ENCODE measurements at regions not wholly inside any gene's neighbourhood (a gene's known extent, or its start where the extent isn't known, plus 50 kb on each side); places are given as distances from the start of the nearest gene placed in this dataset.

- H3K4me3 ChIP-seq (ENCODE audit: control insufficient read depth, low read depth, low read length): no peak overlapping the region
- no peak for TF ChIP-seq CTCF (conservative IDR thresholded peaks at IDR 0.05; ENCODE audit: control insufficient read depth, insufficient read depth, low read depth, low read length)
- no peak for DNase-seq (ENCODE audit: low read depth)
Observed at GRCh38 chr1:168825129-168825528, 96.1 kb upstream of the DPT start.

- DNase-seq (ENCODE audit: low read depth): no peak
- H3K4me3 ChIP-seq (ENCODE audit: control insufficient read depth, low read depth, low read length): no peak overlapping the region
- TF ChIP-seq CTCF (conservative IDR thresholded peaks at IDR 0.05; ENCODE audit: control insufficient read depth, insufficient read depth, low read depth, low read length): no peak
Observed at GRCh38 chr1:168825820-168826219, 96.8 kb upstream of the DPT start.

GRCh38 chr1:168826269-168826668 is 97.3 kb upstream of the DPT start:
- TF ChIP-seq CTCF (conservative IDR thresholded peaks at IDR 0.05; ENCODE audit: control insufficient read depth, insufficient read depth, low read depth, low read length): no peak
- DNase-seq (ENCODE audit: low read depth): no peak

GRCh38 chr1:168827557-168827956 is 98.6 kb upstream of the DPT start:
- no peak for DNase-seq (ENCODE audit: low read depth)
- no peak overlapping the region for H3K4me3 ChIP-seq (ENCODE audit: control insufficient read depth, low read depth, low read length)
- no peak for TF ChIP-seq CTCF (conservative IDR thresholded peaks at IDR 0.05; ENCODE audit: control insufficient read depth, insufficient read depth, low read depth, low read length)

More at GRCh38 chr1:168826269-168826668, 97.3 kb upstream of the DPT start:
- H3K4me3 ChIP-seq (ENCODE audit: control insufficient read depth, low read depth, low read length): no peak overlapping the region

GRCh38 chr1:168829876-168830275 is 100.9 kb upstream of the DPT start:
- H3K4me3 ChIP-seq (ENCODE audit: control insufficient read depth, low read depth, low read length): no peak overlapping the region
- no peak for TF ChIP-seq CTCF (conservative IDR thresholded peaks at IDR 0.05; ENCODE audit: control insufficient read depth, insufficient read depth, low read depth, low read length)
- no peak for DNase-seq (ENCODE audit: low read depth)

GRCh38 chr1:168830562-168830961 is 101.6 kb upstream of the DPT start:
- DNase-seq (ENCODE audit: low read depth): no peak
- no peak for TF ChIP-seq CTCF (conservative IDR thresholded peaks at IDR 0.05; ENCODE audit: control insufficient read depth, insufficient read depth, low read depth, low read length)
- H3K4me3 ChIP-seq (ENCODE audit: control insufficient read depth, low read depth, low read length): no peak overlapping the region

GRCh38 chr1:168832661-168833060 is 103.7 kb upstream of the DPT start:
- peak; percentile 25 for DNase-seq (ENCODE audit: low read depth)
- TF ChIP-seq CTCF (conservative IDR thresholded peaks at IDR 0.05; ENCODE audit: control insufficient read depth, insufficient read depth, low read depth, low read length): no peak
- no peak overlapping the region for H3K4me3 ChIP-seq (ENCODE audit: control insufficient read depth, low read depth, low read length)
